HepG2 (cell line): ENCODE measurements at regions not wholly inside any gene's neighbourhood (a gene's known extent, or its start where the extent isn't known, plus 50 kb on each side); places are given as distances from the start of the nearest gene placed in this dataset.

ENCODE experiments used
- ATAC-seq: fragments of 200-7000 bp; cut with Tn5 transposase; 3 replicates; pipeline ENCODE4 v1.9.1; 2020; ENCODE audit warnings: mild to moderate bottlenecking, moderate library complexity
- BruUV-seq: library from RNA; stranded (reverse); fragments of 400-500 nt; replicated peaks from 2 replicates; lab custom pipeline; 2021; lab: Mats Ljungman, UMichigan
- CTCF ChIA-PET: fragments of 300-600 bp; formaldehyde crosslinking; extraction: SDS; loops from one replicate; lab custom pipeline; 2021; ENCODE audit warnings: low total read pairs, inconsistent platforms, low intra/inter-chr PET ratio; lab: Yijun Ruan, JAX
- POLR2A ChIA-PET: fragments of 350-600 bp; sonication (Branson Sonifier 250); formaldehyde crosslinking; loops from one replicate; lab custom pipeline; 2020; ENCODE audit warnings: antibody characterized with exemption, inconsistent platforms; lab: Yijun Ruan, JAX
- DNase-seq: peaks from one replicate; pipeline ENCODE4 v3.0.0-alpha.2; 2015; ENCODE audit warnings: low spot score
- FAIRE-seq: peaks from 3 replicates; lab custom pipeline; 2011; peaks lifted over from hg19 to GRCh38; lab: Jason Lieb, UNC
- H2AFZ ChIP-seq: one replicate; pipeline ENCODE4 v1.6.1; 2011; ENCODE audit warnings: low read length, inconsistent platforms
- H3K27ac ChIP-seq: fragments of 300-600 bp; 3 replicates; pipeline ENCODE4 v1.8.0; 2011; ENCODE audit warnings: mixed run types, mild to moderate bottlenecking, mixed read lengths, low read length, inconsistent platforms; ENCODE audit not compliant: insufficient read depth; ENCODE audit errors: extremely low read length
- H3K27me3 ChIP-seq, 2 experiments: fragments of 200-600 bp in 1 of 2; 2 replicates in 1 of 2; 3 replicates in 1 of 2; pipeline versions ENCODE4 v1.6.0 to v1.8.0; 2011; ENCODE audit warnings: low read length in 2 of 2, mild to moderate bottlenecking in 2 of 2, moderate library complexity in 2 of 2, inconsistent platforms in 1 of 2; ENCODE audit not compliant: insufficient read depth in 2 of 2, control insufficient read depth in 1 of 2
- H3K36me3 ChIP-seq, 2 experiments: fragments of 200-600 bp in 1 of 2; replicated peaks in 1 of 2; 2 replicates in 1 of 2; 3 replicates in 1 of 2; pipeline versions ENCODE4 v1.5.1 to v1.8.0; 2011; ENCODE audit warnings: low read length in 2 of 2, inconsistent platforms in 1 of 2; ENCODE audit not compliant: insufficient read depth in 2 of 2, control insufficient read depth in 1 of 2
- H3K4me1 ChIP-seq: 2 replicates; pipeline ENCODE4 v1.5.1; 2012; ENCODE audit warnings: low read length, inconsistent platforms; ENCODE audit not compliant: insufficient read depth
- H3K4me2 ChIP-seq: 2 replicates; pipeline ENCODE4 v1.6.0; 2011; ENCODE audit warnings: low read depth, low read length, inconsistent platforms
- H3K4me3 ChIP-seq, 3 experiments: fragments of 200-600 bp in 1 of 3; sonication (generic), shearing (Covaris generic) in 1 of 3; replicated peaks in 1 of 3; 2 replicates each; pipeline ENCODE4 v1.5.1; 2011 to 2016; ENCODE audit warnings: low read length in 3 of 3, inconsistent platforms in 2 of 3, low read depth in 2 of 3, mild to moderate bottlenecking in 2 of 3, control low read depth in 1 of 3, mixed read lengths in 1 of 3; ENCODE audit not compliant: insufficient read depth in 1 of 3
- H3K79me2 ChIP-seq: one replicate; pipeline ENCODE4 v1.6.1; 2011; ENCODE audit warnings: low read length, inconsistent platforms; ENCODE audit not compliant: insufficient read depth
- H3K9ac ChIP-seq: 2 replicates; pipeline ENCODE4 v1.6.0; 2011; ENCODE audit warnings: mild to moderate bottlenecking, low read depth, low read length, inconsistent platforms; ENCODE audit not compliant: insufficient read depth
- H3K9me3 ChIP-seq: 2 replicates; pipeline ENCODE4 v1.5.1; 2012; ENCODE audit warnings: mild to moderate bottlenecking, low read length
- H4K20me1 ChIP-seq: 2 replicates; pipeline ENCODE4 v1.6.0; 2011; ENCODE audit warnings: inconsistent platforms, mild to moderate bottlenecking, low read length, moderate library complexity; ENCODE audit not compliant: insufficient read depth
- CREB1 ChIP-seq, 2 experiments: fragments of 450-650 bp in 1 of 2; IDR thresholded peaks; 2 replicates each; pipeline ENCODE4 v1.6.1; 2016 to 2017; ENCODE audit warnings: control low read depth in 1 of 2, mild to moderate bottlenecking in 1 of 2, missing compliant biosample characterization in 1 of 2, missing genetic modification characterization in 1 of 2
- ELF1 ChIP-seq: sonication (generic); formaldehyde crosslinking; IDR thresholded peaks from 2 replicates; pipeline ENCODE4 v1.4.0; 2020; ENCODE audit warnings: missing genetic modification reagents
- FOSL2 ChIP-seq: sonication (generic); formaldehyde crosslinking; IDR thresholded peaks from 2 replicates; pipeline ENCODE4 v1.4.0; 2020; ENCODE audit warnings: missing genetic modification reagents
- GABPA ChIP-seq, 2 experiments: IDR thresholded peaks; 2 replicates each; pipeline ENCODE4 v1.6.1; 2011 to 2016; ENCODE audit warnings: low read depth in 2 of 2, low read length in 1 of 2, missing biosample characterization in 1 of 2, missing genetic modification characterization in 1 of 2
- GTF3A ChIP-seq: sonication (generic); formaldehyde crosslinking; conservative IDR thresholded peaks from 2 replicates; pipeline ENCODE4 v1.4.0; 2020; ENCODE audit warnings: mild to moderate bottlenecking, missing genetic modification reagents
- RCOR2 ChIP-seq: IDR thresholded peaks from 2 replicates; pipeline ENCODE4 v1.6.1; 2016; ENCODE audit warnings: missing biosample characterization, missing genetic modification reagents
- RFX5 ChIP-seq: IDR thresholded peaks from 2 replicates; pipeline ENCODE4 v1.6.1; 2011; ENCODE audit warnings: low read depth, low read length, improper control_type of control experiment
- SATB2 ChIP-seq: sonication (generic); formaldehyde crosslinking; IDR thresholded peaks from 2 replicates; pipeline ENCODE4 v1.5.0; 2020; ENCODE audit warnings: missing genetic modification reagents
- SMARCE1 ChIP-seq: fragments of 450-650 bp; IDR thresholded peaks from 2 replicates; pipeline ENCODE4 v1.6.1; 2017; ENCODE audit warnings: borderline replicate concordance
- ZNF274 ChIP-seq: sonication (generic); formaldehyde crosslinking; IDR thresholded peaks from 2 replicates; pipeline ENCODE4 v1.5.1; 2020; ENCODE audit warnings: mild to moderate bottlenecking, missing genetic modification reagents
- ZNF546 ChIP-seq: sonication (generic); formaldehyde crosslinking; conservative IDR thresholded peaks from 2 replicates; pipeline ENCODE4 v1.8.1; 2023; ENCODE audit warnings: mild to moderate bottlenecking, missing genetic modification reagents
- ZNF607 ChIP-seq: sonication (generic); formaldehyde crosslinking; IDR thresholded peaks from 2 replicates; pipeline ENCODE4 v1.5.1; 2020; ENCODE audit warnings: missing genetic modification reagents, mild to moderate bottlenecking, borderline replicate concordance
- ZNF747 ChIP-seq: sonication (generic); formaldehyde crosslinking; IDR thresholded peaks from 2 replicates; pipeline ENCODE4 v1.8.1; 2023; ENCODE audit warnings: missing genetic modification reagents, mild to moderate bottlenecking, borderline replicate concordance
- WGBS: methylation state at CpG from one replicate; pipeline ENCODE4 v1.1.6; 2017; ENCODE audit warnings: low lambda C conversion rate; 5-methylcytosine and 5-hydroxymethylcytosine counted together
- in situ Hi-C: cut with HindIII; loops from 2 replicates; pipeline ENCODE4 v1.10.0; 2017; ENCODE audit warnings: low pct_unique_long_range_greater_than_20kb; ENCODE audit not compliant: extremely low pct_ligation_motif_present
- intact Hi-C: fragments of 100-400 bp; cut with micrococcal nuclease; formaldehyde crosslinking; loops from one replicate; pipeline ENCODE4 v1.10.0; 2022; ENCODE audit not compliant: unreplicated experiment
- TF ChIP-seq, protein P1 (sequence below): sonication (generic); formaldehyde crosslinking; IDR thresholded peaks from 2 replicates; pipeline ENCODE4 v1.5.1; 2020; ENCODE audit warnings: missing genetic modification reagents, mild to moderate bottlenecking, borderline replicate concordance
- TF ChIP-seq, protein P2 (sequence below): sonication (generic); formaldehyde crosslinking; IDR thresholded peaks from 2 replicates; pipeline ENCODE4 v1.4.0; 2020; ENCODE audit warnings: mild to moderate bottlenecking, missing genetic modification reagents

DNA sequence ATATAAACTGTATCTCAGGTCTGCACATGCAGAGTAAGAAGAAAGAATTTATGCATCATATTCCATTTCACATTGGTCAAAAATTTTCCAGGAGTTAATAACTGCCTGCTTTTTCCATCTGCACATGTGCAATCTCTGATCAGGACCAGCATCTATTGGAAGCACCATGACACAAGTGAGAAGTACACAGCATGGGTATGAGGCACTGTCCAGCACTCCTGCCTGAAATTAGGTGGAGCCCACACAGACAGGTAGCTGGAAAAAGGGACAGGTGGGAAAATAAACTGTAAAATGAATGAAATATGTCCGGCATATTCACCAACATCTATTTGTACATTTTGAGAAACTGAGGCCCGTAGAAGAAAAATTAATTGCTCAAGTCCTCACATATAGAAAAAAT is 609.2 kb upstream of the NXPH2 start (continued):
- TF ChIP-seq, protein P1, sequence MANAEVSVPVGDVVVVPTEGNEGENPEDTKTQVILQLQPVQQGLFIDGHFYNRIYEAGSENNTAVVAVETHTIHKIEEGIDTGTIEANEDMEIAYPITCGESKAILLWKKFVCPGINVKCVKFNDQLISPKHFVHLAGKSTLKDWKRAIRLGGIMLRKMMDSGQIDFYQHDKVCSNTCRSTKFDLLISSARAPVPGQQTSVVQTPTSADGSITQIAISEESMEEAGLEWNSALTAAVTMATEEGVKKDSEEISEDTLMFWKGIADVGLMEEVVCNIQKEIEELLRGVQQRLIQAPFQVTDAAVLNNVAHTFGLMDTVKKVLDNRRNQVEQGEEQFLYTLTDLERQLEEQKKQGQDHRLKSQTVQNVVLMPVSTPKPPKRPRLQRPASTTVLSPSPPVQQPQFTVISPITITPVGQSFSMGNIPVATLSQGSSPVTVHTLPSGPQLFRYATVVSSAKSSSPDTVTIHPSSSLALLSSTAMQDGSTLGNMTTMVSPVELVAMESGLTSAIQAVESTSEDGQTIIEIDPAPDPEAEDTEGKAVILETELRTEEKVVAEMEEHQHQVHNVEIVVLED (CRISPR knock-in tag), result no peak

DNA sequence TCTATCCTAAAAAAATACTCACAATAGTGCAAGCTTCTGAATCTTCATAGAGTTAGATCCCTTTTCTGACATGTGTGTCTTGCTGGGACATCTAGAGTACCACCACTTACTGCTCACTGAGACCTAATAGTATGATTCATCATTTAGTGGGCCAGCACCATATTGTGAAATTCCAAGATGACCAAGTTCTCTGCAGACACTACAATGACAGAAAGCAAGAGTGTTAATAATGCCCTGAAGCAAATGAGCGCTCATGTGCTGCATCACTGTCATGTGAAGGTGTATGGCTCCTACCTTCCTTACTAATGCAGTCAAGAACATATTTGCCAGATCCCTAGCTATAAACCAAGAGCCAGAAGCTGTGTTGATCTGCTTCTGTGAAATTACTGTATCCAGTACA is 606.2 kb upstream of the NXPH2 start:
- Histone ChIP-seq H3K4me2 (no peak overlapping the region), H3K4me3 (no peak overlapping the region), H3K79me2 (no peaks in the 10 kb centered on the region), H4K20me1 (no peaks in the 10 kb centered on the region), H3K9ac (no peak overlapping the region), H3K27ac (no peak overlapping the region), H3K9me3 (0 out of 2 replicates have a peak, but pooled peaks cover 5% of the 10 kb centered on the region), H2AFZ (no peak overlapping the region), H3K36me3 (no peaks in the 10 kb centered on the region), H3K4me1 (no peaks in the 10 kb centered on the region), H3K27me3 (no peaks in the 10 kb centered on the region)
- intact Hi-C loops, result no loop called here
- FAIRE-seq, result no peak
- ATAC-seq, result no peak
- BruUV-seq, result no TSS peak
- POLR2A ChIA-PET, result no interaction called here
- WGBS, result 0% methylated on average over 1 of the region's 1 CpG
- DNase-seq, result no peak
- in situ Hi-C loops, result no loop called here
- no peak for TF ChIP-seq GABPA (IDR thresholded peaks at IDR 0.05; ENCODE audit: low read depth, low read length)
- TF ChIP-seq GABPA (CRISPR knock-in tag; IDR thresholded peaks at IDR 0.05; ENCODE audit: low read depth), result no peak
- no peak for TF ChIP-seq CREB1 (IDR thresholded peaks at IDR 0.05)
- TF ChIP-seq CREB1 (CRISPR knock-in tag; IDR thresholded peaks at IDR 0.05), result no peak
- TF ChIP-seq ZNF546 (CRISPR knock-in tag), result no peak
- TF ChIP-seq ELF1 (CRISPR knock-in tag), result no peak
- TF ChIP-seq ZNF274 (CRISPR knock-in tag), result no peak
- no peak for TF ChIP-seq ZNF747 (CRISPR knock-in tag)
- TF ChIP-seq RCOR2 (CRISPR knock-in tag), result no peak
- no peak for TF ChIP-seq SMARCE1
- no peak for TF ChIP-seq ZNF607 (CRISPR knock-in tag)
- TF ChIP-seq, protein P2, sequence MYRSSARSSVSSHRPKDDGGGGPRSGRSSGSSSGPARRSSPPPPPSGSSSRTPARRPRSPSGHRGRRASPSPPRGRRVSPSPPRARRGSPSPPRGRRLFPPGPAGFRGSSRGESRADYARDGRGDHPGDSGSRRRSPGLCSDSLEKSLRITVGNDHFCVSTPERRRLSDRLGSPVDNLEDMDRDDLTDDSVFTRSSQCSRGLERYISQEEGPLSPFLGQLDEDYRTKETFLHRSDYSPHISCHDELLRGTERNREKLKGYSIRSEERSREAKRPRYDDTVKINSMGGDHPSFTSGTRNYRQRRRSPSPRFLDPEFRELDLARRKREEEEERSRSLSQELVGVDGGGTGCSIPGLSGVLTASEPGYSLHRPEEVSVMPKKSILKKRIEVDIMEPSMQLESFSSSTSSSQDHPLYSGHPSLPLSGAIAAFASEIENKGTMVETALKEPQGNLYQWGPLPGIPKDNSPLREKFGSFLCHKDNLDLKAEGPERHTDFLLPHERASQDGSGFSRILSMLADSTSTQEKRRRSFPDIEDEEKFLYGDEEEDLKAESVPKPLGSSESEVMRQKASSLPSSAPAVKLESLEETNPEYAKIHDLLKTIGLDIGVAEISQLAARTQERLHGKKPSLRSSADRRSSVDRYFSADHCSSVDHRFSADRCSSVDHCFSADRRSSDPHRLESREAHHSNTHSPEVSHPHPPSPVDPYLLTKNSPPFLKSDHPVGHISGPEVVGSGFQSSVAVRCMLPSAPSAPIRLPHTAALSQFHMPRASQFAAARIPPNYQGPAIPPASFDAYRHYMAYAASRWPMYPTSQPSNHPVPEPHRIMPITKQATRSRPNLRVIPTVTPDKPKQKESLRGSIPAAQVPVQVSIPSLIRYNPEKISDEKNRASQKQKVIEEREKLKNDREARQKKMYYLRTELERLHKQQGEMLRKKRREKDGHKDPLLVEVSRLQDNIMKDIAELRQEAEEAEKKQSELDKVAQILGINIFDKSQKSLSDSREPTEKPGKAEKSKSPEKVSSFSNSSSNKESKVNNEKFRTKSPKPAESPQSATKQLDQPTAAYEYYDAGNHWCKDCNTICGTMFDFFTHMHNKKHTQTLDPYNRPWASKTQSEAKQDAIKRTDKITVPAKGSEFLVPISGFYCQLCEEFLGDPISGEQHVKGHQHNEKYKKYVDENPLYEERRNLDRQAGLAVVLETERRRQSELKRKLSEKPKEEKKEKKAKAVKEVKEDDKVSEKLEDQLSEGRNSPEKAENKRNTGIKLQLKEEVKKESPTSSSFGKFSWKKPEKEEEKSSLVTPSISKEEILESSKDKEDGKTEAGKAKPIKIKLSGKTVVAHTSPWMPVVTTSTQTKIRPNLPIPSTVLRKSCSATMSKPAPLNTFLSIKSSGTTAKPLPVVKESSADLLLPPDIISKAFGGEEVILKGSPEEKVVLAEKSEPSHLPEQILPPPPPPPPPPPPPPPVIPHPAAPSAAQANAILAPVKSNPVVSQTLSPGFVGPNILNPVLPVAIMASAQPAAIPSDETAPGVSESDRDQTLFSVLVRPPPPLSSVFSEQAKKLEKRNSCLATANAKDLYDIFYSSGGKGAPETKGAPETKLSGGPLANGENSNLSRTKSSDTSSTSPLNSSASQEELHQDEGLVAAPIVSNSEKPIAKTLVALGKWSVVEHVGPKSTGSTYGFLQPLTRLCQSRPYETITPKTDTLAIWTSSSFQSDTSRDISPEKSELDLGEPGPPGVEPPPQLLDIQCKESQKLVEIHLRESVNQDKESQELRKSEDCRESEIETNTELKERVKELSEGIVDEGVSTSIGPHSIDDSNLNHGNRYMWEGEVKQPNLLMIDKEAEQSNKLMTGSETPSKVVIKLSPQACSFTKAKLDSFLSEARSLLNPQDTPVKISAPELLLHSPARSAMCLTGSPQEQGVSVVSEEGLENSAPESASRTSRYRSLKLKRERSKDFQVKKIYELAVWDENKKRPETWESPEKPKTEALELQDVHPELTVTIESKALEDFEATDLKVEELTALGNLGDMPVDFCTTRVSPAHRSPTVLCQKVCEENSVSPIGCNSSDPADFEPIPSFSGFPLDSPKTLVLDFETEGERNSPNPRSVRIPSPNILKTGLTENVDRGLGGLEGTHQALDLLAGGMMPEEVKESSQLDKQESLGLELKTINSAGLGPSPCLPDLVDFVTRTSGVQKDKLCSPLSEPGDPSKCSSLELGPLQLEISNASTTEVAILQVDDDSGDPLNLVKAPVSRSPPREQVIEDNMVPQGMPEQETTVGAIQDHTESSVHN (CRISPR knock-in tag), result no peak
- TF ChIP-seq FOSL2, result no peak
- no peak for TF ChIP-seq SATB2 (CRISPR knock-in tag)
- TF ChIP-seq GTF3A (CRISPR knock-in tag), result no peak
- no peak for TF ChIP-seq RFX5
- CTCF ChIA-PET, result no interaction called here
